GM12865 (cell line): ENCODE measurements at regions not wholly inside any gene's neighbourhood (a gene's known extent, or its start where the extent isn't known, plus 50 kb on each side); places are given as distances from the start of the nearest gene placed in this dataset.

ENCODE experiments used
- DNase-seq: peaks from one replicate; pipeline ENCODE4 v3.0.0; 2010; ENCODE audit warnings: low read depth
- H3K4me3 ChIP-seq: 2 replicates; pipeline ENCODE4 v1.5.1; 2011; ENCODE audit warnings: mild to moderate bottlenecking, low read depth, low read length, control low read depth
- TF ChIP-seq, protein P1 (sequence below): IDR thresholded peaks from 2 replicates; pipeline ENCODE4 v1.5.1; 2011; ENCODE audit warnings: low read length, control low read depth, low read depth, inconsistent platforms; ENCODE audit not compliant: insufficient read depth; ENCODE audit errors: missing control alignments

DNA sequence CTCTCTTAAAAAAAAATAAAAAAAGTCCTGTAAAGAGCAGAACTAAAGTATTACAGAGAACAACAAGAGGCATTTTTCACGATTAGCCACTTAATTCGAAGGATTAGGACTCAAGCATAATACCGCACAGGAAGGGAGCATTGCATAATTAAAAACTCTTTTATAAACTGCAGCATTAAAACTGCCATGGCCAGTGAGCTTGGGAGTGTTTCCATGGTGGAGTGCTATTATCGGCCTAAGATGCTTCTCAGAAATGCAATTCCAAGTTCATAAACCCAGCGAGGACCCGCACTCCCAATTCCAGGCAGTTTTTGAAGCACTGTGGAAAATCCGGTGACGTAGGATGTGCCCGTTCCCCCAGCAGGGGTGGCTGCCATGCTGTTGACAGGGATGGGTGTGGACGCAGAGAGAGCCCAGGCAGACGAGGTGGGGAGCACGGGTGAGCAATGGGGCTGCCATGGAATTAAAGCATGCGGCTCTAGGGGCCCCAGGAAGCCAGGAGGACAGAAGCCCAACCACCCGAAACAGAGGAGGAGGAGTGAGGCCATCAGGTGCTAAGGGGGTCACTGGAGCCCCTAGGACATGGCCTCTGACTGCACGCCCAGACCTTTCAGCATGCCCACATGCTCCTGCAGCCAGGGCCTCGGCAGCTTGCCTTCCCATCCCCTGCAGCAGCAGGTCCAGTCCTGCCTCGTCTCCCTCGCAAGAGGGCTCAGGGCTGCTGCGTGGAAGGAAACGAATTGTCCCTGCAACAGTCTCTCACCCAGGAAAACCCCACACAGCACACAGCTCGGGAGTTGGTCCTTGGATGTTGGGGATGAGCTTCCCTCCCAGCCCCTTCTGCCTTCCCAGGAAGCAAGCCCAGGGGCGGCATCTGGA lies 233.4 kb downstream of the NDUFA10 start:
- DNase-seq: no peak
- TF ChIP-seq, protein P1, sequence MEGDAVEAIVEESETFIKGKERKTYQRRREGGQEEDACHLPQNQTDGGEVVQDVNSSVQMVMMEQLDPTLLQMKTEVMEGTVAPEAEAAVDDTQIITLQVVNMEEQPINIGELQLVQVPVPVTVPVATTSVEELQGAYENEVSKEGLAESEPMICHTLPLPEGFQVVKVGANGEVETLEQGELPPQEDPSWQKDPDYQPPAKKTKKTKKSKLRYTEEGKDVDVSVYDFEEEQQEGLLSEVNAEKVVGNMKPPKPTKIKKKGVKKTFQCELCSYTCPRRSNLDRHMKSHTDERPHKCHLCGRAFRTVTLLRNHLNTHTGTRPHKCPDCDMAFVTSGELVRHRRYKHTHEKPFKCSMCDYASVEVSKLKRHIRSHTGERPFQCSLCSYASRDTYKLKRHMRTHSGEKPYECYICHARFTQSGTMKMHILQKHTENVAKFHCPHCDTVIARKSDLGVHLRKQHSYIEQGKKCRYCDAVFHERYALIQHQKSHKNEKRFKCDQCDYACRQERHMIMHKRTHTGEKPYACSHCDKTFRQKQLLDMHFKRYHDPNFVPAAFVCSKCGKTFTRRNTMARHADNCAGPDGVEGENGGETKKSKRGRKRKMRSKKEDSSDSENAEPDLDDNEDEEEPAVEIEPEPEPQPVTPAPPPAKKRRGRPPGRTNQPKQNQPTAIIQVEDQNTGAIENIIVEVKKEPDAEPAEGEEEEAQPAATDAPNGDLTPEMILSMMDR: no peak
- no peak overlapping the region for H3K4me3 ChIP-seq

DNA sequence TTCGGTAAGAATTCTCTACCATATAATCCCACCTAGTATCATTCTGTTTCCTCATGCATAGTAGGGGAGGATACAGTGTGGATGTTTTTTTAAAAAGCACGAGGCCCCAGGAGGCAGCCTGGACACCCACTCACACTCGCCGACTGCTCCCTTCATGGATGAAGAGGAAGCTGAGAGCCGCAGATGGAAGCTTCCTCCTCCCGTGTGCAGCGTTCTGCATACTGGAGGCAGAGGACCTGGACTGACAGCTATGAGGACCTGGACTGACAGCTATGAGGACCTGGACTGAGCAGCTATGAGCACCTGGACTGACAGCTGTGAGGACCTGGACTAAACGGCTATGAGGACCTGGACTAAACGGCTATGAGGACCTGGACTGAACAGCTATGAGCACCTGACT lies 234.4 kb downstream of the NDUFA10 start:
- H3K4me3 ChIP-seq: no peak overlapping the region
- DNase-seq: no peak
- TF ChIP-seq, protein P1: no peak

- DNase-seq: no peak
- TF ChIP-seq, protein P1: no peak
- no peak overlapping the region for H3K4me3 ChIP-seq
These were observed 234.8 kb downstream of the NDUFA10 start for GRCh38 chr2:239790313-239790712.

DNA sequence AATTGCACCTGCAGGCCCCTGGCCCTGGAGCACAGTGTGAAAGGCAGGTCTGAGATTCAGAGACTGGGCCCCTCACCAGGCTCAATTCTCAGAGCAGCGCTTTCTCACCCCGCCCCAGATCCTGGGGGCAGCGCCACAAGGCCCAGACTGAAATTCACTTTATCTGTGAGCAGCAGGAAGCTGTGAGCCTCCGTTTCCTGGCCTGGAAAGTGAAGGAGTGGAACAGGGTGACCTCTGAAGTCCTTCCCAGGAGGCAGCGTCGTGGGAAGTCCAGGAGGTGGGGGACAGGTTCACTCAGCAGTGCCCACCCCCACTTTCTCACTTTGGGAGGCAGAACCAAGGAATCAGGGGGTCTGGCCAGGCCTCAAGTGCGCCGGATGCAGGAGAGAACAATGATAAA lies 235.4 kb downstream of the NDUFA10 start:
- no peak overlapping the region for H3K4me3 ChIP-seq
- no peak for DNase-seq
- TF ChIP-seq, protein P1: no peak

- TF ChIP-seq, protein P1: no peak
- H3K4me3 ChIP-seq: no peak overlapping the region
- no peak for DNase-seq
These were observed 236.5 kb downstream of the NDUFA10 start for GRCh38 chr2:239788576-239789098.

- TF ChIP-seq, protein P1: no peak
- H3K4me3 ChIP-seq: no peak overlapping the region
- DNase-seq: no peak
These were observed 237.5 kb downstream of the NDUFA10 start for GRCh38 chr2:239787538-239788050.
